Glomerular visceral epithelial cell (primary cell): ENCODE measurements at regions not wholly inside any gene's neighbourhood (a gene's known extent, or its start where the extent isn't known, plus 50 kb on each side); places are given as distances from the start of the nearest gene placed in this dataset.

ENCODE experiments used
- DNase-seq: peaks from one replicate; pipeline ENCODE4 v3.0.0-alpha.2; 2016; ENCODE audit errors: extremely low spot score

DNA sequence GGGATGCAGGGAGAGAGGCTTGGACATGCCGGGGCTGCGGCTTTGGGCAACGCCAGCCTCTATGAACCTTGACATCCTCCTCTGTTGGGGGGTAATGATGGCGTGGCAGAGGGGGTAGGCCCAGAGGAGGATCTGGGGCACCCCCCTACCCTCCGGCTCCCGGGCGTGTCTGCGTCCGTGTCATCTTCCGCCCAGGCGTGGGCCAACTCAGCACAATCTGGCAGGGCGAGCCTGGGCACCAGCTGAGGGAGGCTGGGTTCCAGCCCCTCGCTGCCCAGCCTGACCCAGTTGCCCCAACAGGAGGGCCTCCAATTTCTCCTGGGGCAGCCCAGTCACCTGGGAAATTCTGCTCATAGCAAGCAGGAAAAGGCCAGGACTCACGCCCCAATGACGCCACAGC lies 62.9 kb upstream of the IL17B start:
- no peak for DNase-seq

DNA sequence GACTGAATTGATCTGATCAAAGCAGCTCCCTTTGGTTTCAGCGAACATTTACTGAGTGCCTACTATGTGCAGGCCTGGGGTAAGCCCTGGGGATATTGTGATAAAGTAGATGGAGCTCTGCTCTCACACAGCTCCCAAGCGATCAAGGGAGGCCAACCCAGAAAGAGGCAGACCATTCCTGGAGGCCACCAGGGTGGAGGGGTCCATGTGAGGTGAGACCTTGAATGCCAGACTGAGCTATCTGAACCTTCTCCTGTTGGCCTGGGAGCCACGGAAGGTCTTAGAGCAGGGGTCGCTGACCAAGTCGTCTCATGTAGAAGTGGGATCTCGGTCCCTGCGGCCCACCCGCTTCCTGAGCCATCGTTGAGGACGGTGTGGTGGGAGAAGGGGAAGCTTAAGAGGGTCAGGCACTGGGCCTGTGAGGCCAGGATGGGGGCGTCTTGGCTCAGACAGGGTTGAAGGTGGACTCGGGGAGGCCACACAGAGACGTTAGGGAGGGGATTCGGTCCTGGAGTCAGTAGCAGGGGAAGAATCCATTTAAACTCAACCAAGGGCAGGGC lies 62.2 kb upstream of the IL17B start:
- no peak for DNase-seq

DNA sequence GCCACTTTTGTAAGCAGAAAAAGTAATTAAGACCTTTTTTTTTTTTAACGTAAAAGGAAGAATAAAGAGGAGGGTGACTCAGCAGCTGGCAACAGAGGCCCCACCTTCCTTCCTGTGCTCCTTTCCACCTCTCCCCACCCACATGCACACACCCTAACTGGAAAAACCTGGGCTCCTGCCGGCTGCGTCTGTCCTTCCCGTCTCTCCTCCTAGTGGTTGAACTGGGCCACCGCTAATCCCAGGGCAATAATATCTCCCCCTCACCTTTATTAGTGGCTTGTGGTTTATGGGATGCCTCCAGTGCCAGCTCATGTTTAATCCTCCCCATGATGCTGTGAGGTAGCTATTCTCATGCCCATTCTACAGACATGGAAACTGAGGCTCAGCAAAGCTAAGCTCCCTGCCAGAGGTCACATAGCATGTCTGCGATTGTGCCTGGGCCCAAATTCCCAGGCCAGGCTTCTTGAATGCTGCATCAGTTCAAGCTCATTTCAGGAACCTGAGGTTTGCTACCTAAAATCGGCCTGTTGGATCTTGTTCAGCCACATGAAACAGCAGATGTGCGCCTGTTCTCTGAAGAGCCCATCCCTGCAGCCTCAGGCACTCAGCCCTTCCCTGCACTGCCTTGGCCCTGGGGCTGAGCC lies 60.9 kb upstream of the IL17B start:
- DNase-seq: peak; percentile 91

DNA sequence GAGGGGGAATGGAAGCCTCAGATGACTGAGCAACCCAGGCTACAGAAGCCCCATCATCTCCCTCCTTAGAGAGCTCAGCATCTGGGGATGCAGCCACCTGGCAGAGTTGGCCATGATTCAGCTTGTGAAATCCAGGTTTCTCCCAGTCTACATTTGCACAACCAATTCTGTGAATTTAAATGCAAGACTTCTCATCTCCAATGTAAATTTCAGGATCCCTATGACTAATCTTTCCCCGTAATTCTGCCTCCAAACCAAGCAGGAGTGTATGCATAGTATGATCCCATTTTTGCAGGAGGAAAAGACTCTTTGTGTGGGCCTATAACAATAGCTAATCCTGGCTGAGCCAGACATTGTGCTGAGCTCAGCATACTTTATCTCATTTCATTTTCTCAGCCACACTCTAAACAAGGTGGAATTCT lies 59.6 kb upstream of the IL17B start:
- no peak for DNase-seq

DNA sequence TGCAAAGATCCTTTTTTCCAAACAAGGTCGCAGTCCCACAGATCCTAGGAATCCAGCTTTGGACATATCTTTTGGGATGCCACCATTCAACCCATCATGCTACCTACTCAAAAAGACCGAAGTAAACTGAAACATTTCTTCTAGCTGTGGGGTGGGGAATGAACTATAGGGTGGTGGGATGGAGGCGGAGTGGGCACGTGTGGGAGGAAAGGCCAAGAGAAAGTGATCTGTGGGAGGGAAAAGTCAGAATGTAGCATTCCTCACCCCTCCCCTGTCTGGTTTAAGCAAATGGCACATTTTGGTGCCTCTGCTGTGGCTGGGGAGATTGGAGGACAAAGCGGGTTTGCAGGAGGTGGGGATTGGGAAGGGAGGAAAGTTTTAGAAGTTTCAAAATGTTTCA lies 59.2 kb upstream of the IL17B start:
- no peak for DNase-seq

DNA sequence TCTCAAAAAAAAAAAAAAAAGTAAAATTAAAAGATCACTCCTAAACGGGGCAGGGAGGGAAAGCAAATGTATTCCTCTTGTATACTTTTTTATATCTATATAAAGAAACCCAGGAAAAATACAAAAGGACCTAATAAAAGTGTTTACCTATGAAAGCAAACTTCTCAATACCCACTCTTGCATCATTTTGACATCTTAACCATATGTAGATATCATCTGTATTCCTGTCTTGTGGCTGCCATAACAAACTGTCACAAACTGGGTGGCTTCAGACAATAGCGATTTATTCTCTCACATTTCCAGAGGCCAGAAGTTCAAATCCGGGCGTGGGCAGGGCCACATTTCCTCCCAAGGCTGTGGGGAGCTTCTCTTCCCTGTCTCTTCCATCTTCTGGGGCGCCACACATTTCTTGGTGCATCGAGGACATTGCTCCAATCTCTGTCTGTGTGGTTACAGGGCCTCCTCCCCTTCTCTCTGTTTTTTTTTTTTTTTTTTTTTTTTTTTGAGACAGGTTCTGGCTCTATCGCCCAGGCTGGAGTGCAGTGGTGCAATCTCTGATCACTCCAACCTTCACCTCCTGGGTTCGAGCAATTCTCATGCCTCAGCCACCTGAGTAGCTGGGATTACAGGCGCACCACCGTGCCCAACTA lies 58.4 kb upstream of the IL17B start:
- no peak for DNase-seq

DNA sequence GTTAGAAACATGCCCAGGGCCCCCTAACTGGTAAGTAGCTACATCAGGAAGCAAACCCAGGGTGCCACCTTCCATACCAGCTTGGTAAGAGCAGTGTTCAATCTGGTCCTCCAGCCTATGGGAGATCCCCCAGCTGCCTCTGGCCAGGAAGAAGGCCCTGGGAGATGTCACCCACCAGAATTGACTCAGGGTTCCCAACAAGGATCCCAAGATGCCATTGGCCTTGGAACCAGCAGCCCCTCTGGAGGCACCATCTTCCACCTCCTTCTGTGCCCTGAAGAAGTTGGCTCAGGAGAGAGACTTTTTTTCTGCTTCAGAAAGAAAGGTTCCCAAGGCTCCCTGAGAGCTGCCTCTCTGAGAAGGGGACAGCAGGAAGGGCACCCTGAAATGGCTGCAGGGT lies 56.6 kb upstream of the IL17B start:
- DNase-seq: no peak

DNA sequence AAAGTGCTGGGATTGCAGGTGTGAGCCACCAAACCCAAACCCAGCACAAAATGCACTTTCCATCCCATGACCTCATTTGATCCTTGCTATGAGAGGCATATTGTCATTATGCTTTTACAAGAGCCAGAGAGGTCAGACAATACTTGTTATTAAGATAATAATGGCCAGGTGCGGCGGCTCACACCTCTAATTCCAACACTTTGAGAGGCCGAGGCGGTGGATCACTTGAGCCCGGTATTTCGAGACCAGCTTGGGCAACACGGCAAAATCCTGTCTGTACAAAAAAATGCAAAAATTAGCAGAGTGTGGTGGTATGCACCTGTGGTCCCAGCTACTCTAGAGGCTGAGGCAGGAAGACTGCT lies 55.9 kb upstream of the IL17B start:
- DNase-seq: no peak

DNA sequence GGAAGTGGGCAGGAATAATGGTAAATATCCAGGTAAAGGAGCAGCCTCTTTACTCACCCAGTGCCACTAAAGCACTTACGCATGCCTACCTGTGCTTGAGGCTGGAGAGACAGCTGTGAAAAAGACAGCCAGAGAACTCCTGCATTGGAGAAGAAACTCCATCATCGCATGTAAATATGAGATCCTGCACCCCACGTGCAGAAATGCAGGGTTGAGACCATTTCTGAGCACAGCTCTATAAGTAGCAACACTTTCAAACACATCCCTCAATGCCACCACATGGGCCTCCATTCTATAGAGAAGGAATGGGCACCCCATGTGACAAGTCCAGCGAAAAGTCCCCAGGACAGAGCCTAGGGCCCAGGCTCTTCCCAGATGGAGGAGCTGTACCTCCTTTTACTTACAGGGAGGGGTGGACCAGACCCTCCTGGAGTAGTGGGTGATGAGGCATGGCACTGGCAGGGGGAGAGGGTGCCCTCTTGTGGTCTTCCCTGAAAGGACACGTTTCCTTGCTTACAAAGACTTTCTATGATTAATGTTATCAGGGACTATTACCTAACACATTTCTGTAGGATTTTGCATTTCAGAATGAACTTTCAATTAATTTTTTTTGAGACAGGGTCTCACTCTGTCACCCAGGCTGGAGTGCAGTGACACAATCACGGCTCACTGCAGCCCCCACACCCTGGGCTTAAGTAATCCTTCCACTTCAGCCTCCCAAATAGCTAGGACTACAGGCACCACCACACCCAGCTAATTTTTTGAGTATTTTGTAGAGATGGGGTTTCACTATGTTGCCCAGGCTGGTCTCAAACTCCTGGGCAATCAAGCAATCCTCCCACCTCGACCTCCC lies 55.3 kb upstream of the IL17B start:
- peak; percentile 69 for DNase-seq

DNA sequence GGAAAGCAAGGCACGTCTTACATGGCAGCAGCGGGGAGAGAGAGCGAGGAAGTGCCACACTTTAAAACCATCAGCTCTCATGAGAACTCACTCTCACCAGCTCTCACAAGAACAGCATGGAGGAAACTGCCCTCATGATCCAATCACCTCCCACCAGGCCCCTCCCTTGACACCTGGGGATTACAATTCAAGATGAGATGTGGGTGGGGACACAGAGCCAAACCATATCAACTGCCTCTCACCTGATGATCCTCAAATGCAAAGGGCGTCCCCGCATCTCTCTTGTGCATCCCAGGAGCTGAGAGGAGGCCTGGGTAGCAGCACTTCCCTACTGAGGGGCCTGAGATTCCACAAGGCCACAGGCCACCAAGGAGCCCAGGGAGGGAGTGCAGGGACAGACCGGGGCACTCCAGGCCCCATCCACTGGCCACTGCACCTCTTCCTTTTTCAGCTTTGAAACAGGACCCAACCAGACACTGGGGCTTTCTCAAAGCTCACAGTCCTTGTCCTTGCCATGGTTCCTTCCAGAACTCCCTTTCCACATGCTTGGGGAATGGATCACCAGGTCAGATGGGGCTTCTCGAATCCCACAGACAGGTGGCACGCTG lies 54.5 kb upstream of the IL17B start:
- DNase-seq: no peak

DNA sequence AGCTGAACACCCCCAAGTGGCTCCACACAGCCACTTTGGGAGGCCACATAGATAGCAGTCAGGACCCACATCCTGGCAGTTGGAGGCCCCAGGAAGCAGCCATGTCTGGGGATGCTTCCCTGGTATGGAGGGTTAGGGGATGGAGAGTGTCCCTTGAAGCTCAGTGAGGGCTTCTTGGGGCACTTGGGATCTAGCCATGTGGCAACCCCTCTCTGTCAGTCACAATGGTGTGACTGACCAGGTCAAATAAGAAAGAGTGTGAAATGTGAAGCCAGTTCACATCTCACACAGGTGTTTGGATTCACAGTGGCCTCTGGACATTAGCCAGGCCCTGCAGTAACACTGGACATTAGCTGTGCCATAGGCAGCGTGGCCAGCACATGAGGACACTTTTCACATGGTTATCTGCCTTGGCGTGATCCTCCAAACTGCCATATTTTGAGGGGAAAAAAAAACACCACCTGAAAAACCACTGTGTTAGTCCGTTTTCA lies 53.9 kb upstream of the IL17B start:
- no peak for DNase-seq

DNA sequence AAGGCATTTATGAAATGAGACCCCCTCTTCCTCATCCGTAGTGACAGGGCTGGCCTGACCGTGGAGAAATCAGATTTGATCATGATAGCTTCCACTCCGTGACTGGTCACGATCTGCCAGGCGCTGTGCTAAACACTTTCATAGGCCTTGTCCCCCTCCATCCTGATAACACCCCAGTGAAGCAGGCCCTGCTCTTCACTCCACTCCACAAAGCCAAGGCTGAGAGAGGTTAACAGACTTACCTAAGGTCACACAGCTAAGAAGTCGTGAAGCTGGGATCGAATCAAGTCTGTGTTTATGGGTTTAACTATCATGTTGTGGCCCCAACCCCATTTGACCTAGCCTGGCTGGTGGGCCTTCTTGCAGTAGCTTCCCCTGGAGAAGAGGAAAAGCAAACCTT lies 53.3 kb upstream of the IL17B start:
- DNase-seq: no peak

DNA sequence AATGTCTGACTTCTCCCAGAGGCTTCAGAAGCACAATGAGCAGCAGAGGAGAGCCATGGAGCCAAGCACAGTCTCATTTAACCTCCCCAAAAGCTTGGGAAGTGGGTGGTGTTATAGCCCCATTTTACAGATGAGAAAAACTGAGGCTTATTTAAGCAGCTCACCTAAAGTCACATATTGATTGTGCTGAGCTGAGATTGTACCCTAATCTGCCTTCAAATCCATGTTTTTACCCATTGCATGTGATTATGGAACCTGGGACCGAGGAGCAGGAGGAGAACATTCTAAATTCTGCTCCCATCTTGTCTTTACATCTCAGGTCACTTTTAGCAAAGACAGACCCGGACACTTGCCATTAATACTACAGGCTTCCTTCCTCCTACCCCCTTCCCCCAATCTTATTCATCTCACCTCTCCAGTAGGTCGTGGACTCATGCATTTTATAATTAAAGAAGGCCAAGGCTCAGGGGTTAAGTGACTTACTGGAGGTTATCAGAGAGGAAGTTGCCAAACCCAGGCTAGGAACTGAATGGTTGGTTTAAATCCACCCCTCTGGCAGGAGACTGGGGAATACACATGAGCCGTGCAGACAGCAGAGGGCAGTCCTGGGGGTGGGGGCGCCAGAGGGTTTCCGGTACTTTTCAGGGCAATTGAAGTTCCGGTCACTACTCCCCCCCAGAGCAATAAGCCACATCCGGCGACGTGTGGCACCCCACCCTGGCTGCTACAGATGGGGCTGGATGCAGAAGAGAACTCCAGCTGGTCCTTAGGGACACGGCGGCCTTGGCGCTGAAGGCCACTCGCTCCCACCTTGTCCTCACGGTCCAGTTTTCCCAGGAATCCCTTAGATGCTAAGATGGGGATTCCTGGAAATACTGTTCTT lies 51.0 kb upstream of the IL17B start:
- no peak for DNase-seq
